BE2C (cell line): ENCODE measurements at regions not wholly inside any gene's neighbourhood (a gene's known extent, or its start where the extent isn't known, plus 50 kb on each side); places are given as distances from the start of the nearest gene placed in this dataset.
"Not testable (repeated sequence)": the region's sequence is repeated elsewhere in the genome, so short reads cannot be mapped to it uniquely, and the experiment has no call there.

Experiments
- DNase-seq: peaks from one replicate; pipeline ENCODE4 v3.0.0-alpha.2; 2020
- H3K27me3 ChIP-seq: fragments of 250-450 bp; sonication (Bioruptor Pico); 2 replicates; pipeline ENCODE4 v1.5.1; 2020; ENCODE audit warnings: mild to moderate bottlenecking
- H3K36me3 ChIP-seq: fragments of 250-450 bp; sonication (Bioruptor Pico); 2 replicates; pipeline ENCODE4 v1.5.1; 2020; ENCODE audit warnings: mild to moderate bottlenecking
- H3K4me1 ChIP-seq: fragments of 250-450 bp; sonication (Bioruptor Pico); 2 replicates; pipeline ENCODE4 v1.5.1; 2020
- H3K4me3 ChIP-seq: 2 replicates; pipeline ENCODE4 v1.5.1; 2011; ENCODE audit warnings: low read depth, low read length
- H3K9me3 ChIP-seq: fragments of 250-450 bp; sonication (Bioruptor Pico); 2 replicates; pipeline ENCODE4 v1.5.1; 2020
- TF ChIP-seq, protein P1 (sequence below): IDR thresholded peaks from 2 replicates; pipeline ENCODE4 v1.5.1; 2012; ENCODE audit warnings: mild to moderate bottlenecking, low read depth, low read length

DNA sequence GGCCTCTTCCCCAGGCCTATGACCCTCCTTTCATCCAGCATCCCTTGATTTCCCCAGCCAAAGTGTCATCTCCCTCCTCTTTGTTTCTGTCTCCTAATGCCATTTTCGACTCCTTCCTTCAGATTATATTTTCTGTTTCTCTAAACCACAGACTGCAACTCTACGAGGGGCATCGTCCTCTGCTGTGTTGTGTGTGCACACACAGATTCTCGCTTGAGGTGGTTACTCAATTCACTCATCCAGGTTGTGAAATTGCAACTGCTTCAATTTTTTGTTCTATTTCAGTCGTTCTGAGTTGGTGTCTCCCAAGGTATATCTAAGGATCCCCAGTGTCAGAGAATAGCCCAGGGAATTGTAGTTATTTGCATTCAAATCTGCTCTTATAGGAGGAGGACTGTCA is 113.5 kb upstream of the NDUFV2 start:
- Histone ChIP-seq H3K36me3 (no peaks in the 10 kb centered on the region), H3K27me3 (no peaks in the 10 kb centered on the region), H3K9me3 (no peaks in the 10 kb centered on the region), H3K4me1 (no peaks in the 10 kb centered on the region), H3K4me3 (no peak overlapping the region)
- TF ChIP-seq, protein P1, sequence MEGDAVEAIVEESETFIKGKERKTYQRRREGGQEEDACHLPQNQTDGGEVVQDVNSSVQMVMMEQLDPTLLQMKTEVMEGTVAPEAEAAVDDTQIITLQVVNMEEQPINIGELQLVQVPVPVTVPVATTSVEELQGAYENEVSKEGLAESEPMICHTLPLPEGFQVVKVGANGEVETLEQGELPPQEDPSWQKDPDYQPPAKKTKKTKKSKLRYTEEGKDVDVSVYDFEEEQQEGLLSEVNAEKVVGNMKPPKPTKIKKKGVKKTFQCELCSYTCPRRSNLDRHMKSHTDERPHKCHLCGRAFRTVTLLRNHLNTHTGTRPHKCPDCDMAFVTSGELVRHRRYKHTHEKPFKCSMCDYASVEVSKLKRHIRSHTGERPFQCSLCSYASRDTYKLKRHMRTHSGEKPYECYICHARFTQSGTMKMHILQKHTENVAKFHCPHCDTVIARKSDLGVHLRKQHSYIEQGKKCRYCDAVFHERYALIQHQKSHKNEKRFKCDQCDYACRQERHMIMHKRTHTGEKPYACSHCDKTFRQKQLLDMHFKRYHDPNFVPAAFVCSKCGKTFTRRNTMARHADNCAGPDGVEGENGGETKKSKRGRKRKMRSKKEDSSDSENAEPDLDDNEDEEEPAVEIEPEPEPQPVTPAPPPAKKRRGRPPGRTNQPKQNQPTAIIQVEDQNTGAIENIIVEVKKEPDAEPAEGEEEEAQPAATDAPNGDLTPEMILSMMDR, result no peak
- no peak for DNase-seq

DNA sequence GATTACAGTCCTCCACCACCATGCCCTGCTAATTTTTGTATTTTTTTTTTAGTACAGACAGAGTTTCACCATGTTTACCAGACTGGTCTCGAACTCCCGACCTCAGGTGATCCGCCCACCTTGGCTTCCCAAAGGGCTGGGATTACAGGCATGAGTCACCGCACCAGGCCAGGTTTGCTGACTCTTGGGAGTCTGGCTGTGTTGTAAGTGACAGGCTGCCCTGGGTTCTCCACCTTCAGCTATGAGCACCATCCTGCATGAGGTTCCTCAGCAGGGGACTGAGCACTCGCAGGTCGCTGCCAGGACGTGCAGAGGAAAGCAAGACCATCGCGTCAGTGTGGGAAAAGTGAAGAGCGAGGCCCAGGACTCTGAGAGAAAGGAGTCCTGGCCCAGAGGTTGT is 112.6 kb upstream of the NDUFV2 start:
- TF ChIP-seq, protein P1, result no peak
- Histone ChIP-seq H3K4me1 (no peaks in the 10 kb centered on the region), H3K9me3 (no peaks in the 10 kb centered on the region), H3K4me3 (no peak overlapping the region), H3K27me3 (no peaks in the 10 kb centered on the region), H3K36me3 (no peaks in the 10 kb centered on the region)
- no peak for DNase-seq

DNA sequence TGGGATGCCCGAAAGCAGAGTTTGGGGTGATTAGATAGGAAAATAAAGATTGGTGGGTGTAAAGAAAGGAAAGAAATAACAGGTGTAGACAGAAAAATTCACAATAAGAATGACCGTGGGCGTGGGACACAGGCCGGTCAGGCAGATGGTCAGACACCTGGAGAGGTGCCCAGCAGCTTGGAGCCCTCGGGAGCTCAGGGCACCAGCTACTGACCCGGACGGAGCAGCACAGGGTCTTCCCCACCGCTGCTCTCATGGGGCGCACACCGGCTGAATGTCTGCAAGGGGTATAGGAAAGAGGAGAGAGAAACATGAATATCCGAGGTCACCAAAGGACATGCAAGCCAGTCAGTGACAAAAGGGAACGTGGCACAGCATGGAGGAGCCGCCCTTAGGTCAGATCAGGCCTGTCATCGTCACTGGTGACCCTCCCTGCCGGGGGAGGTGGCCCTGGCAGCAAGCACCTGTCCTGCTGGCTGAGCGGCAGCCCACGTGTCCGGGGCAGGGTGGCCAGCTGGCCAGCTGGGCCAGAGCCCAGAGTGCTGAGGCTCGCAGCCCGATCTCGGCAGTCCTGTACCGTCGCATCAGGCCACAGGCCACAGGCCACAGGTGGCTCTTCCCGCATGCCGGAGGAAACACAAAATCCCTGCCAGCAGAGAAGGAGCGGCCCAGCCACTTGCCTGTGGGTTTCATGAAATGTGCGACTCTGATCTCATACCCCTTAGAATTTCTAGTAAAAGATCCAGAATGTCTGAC is 112.0 kb upstream of the NDUFV2 start:
- TF ChIP-seq, protein P1, result no peak
- H3K4me3 ChIP-seq, result no peak overlapping the region
- H3K36me3 ChIP-seq, result no peaks in the 10 kb centered on the region
- H3K9me3 ChIP-seq, result no peaks in the 10 kb centered on the region
- H3K27me3 ChIP-seq, result no peaks in the 10 kb centered on the region
- no peaks in the 10 kb centered on the region for H3K4me1 ChIP-seq
- DNase-seq, result no peak

DNA sequence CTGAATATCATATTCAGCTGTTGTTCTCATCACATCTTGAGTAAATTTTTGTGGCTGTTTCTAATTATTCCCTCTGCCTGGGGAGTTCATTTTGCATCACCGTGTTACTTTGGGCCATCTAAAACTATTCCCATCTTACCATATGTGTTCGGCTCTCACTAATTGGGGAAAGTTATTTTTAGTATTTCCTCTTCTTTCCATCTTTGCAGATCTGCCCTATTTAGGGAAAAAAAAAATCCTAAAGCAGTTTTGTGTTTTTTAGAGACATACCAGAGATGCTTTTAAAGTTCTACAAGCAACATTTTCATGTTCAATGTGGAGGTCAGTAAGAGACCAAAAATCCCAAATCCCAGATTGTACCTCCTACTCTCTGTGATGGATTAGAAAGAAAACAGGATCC is 111.3 kb upstream of the NDUFV2 start:
- H3K9me3 ChIP-seq, result no peaks in the 10 kb centered on the region
- no peak overlapping the region for H3K4me3 ChIP-seq
- no peak for DNase-seq
- H3K36me3 ChIP-seq, result no peaks in the 10 kb centered on the region
- H3K27me3 ChIP-seq, result no peaks in the 10 kb centered on the region
- H3K4me1 ChIP-seq, result no peaks in the 10 kb centered on the region
- TF ChIP-seq, protein P1, result no peak

DNA sequence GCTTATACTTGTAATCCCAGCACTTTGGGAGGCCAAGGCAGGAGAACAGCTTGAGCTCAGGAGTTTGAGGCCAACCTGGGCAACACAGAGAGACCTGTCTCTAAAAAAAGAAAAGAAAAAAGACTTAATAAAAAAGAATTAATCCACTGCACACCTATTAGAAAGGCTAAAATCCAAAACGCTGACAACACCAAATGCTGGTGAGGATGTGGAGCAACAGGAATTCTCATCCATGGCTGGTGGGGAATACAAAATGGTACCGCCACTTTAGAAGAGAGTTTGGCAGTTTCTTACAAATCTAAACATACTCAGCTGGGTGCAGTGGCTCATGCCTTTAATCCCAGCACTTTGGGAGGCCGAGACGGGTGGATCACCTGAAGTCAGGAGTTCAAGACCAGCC is 110.0 kb upstream of the NDUFV2 start:
- not testable (repeated sequence) for H3K9me3 ChIP-seq, DNase-seq, H3K4me1 ChIP-seq, H3K4me3 ChIP-seq, H3K36me3 ChIP-seq, H3K27me3 ChIP-seq

DNA sequence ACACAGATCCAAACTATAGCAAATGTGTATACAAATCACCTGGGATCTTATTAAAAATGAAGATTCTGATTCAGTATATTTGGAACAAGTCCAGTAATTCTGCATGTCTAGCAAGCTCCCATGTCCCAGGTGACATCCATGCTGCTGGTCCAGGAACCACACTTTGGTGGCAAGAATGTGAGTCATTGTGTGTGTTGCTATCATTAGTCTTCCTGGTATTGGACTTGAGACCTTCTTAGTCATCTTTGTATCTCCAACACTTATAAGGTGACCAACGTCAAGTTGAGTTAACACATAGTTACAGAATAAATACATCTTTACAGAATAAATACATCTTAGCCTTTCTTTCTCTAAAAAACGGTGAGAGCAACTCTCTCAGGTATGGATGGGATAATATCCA is 107.9 kb upstream of the NDUFV2 start:
- DNase-seq, result no peak
- H3K36me3 ChIP-seq, result no peaks in the 10 kb centered on the region
- no peak overlapping the region for H3K4me3 ChIP-seq

More for the DNA sequence above, 107.9 kb upstream of the NDUFV2 start:
- H3K9me3 ChIP-seq, result no peaks in the 10 kb centered on the region
- H3K27me3 ChIP-seq, result no peaks in the 10 kb centered on the region
- TF ChIP-seq, protein P1, result no peak
- no peaks in the 10 kb centered on the region for H3K4me1 ChIP-seq
